NCI-H1092 (cell line): ENCODE measurements at regions not wholly inside any gene's neighbourhood (a gene's known extent, or its start where the extent isn't known, plus 50 kb on each side); places are given as distances from the start of the nearest gene placed in this dataset.

Experiments used
- DNase-seq: peaks from one replicate; lab custom pipeline; 2025; lab: John Stamatoyannopoulos, UW

GRCh38 chr3:79542-79941 lies 117.0 kb upstream of the CHL1 start:
- no peak for DNase-seq

DNA sequence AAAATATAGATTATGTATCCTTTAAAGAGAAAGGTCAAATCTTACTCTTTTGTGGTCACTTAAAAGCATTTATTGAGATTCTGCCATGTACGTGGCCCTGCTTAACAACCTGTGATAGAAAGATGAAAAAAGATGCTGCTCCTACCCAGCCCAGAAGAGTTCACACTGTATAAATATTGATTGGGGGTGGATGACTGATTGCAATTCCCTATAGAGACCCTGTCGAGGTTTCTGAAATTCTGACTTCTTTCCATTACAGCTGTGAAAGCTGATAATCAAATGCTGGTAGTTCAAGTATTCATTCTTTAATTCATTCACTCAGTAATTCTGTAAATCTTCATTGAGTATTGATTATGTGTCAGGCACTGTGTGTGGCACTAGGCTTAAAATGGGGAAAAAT lies 114.1 kb upstream of the CHL1 start:
- DNase-seq: no peak

GRCh38 chr3:83096-83495 lies 113.5 kb upstream of the CHL1 start:
- DNase-seq: no peak

- no peak for DNase-seq
Observed at GRCh38 chr3:85180-85579, 111.4 kb upstream of the CHL1 start.

GRCh38 chr3:88267-88666 lies 108.3 kb upstream of the CHL1 start:
- DNase-seq: no peak

DNA sequence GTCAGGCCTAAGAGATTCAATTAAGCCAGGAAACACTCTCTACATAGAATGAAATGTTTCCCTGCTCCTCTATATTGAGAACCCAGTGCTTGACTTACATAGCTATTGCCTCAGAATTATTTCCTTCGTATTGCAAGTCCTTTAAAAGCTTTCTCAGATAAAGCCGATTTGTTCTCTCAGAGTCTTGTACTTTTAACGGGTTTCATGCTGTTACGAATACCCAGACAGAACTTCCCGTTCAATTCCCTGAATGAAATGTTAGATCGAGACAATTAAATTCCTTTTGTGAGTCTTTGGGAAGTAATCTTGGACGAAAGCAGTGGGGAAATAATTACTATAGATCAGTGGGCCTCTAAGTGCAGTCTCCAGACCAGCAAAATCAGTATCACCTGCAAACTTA lies 102.8 kb upstream of the CHL1 start:
- no peak for DNase-seq

DNA sequence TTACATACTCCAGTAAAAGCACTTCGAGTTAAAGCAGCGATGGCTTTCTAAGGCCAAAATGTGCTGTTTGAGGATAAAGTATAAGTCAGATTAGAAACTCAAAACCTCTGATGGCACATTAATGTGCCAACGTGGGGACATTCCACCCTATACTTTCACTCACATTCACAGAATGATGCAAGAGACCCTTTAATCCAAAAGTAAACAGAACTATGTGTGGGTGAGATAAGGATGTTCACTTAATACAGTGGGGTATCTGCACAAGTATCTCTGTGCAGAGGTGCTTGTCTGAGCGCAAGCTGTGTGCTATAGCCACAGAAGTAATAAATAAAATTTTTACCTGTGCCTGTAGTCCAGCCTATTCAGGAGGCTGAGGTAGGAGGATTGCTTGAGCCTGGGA lies 100.3 kb upstream of the CHL1 start:
- DNase-seq: no peak

DNA sequence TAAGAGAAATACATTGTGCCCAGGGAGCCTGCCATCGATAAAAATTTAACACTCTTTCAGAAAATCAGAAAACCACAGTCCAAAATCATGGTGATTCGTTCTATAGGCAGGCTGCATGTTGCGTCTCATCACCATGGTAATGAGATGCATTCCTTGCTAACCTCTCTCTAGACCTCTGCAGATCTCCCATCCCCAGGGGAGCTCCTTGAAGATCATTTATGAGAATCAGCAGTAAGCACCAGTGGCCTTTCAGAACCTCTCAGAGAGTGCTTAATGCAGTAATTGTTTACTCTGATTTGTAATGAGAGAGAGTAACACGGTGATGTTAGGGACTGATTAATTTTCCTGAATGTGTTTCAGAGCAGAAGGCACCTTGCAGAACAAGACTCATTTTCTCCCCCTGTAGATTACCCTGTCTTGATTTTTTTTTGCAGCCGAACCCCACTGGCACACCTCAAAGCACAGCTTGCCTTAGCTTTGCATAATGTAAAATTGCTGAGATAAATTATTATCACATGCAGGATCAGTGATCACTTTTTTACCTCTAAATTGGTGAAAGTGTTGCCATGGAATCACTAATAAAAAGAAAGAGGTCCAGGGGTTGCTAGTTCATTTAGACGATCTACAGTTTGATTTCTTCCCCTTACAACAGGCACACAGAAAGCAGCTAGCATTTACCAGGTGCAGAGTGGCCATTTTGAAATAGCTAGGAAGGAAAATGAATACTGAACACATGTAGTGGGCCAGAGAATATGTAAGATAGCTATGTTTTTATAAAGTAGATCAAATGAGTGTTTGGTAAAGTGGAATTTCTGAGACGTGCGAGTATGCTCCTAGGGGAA lies 98.9 kb upstream of the CHL1 start:
- DNase-seq: peak; percentile 54

GRCh38 chr3:98259-98654 lies 98.3 kb upstream of the CHL1 start:
- DNase-seq: no peak

DNA sequence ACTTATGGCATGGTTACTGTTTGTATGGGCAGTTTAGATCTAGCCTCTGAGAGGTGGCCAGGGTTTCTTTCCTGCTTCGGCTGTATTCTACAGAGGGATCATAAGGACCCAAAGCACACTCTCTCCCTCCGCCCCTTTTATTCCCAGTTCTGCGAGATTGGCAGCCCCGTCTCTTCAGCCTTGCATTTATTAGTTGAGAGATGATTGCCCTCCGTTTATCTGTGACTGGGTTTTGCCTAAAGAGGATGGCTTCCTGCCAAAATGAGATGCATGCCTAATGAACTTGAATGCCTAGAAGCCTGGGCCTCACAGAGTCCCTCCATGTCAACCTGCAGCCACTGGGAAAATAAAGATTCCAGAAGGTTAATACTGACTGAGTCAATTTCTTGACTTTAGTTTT lies 97.1 kb upstream of the CHL1 start:
- peak; percentile 32 for DNase-seq

GRCh38 chr3:102484-102883 lies 94.1 kb upstream of the CHL1 start:
- no peak for DNase-seq

- no peak for DNase-seq
Observed at GRCh38 chr3:103991-104390, 92.6 kb upstream of the CHL1 start.

- DNase-seq: no peak
Observed at GRCh38 chr3:105585-105984, 91.0 kb upstream of the CHL1 start.

GRCh38 chr3:106619-107018 lies 89.9 kb upstream of the CHL1 start:
- DNase-seq: no peak

DNA sequence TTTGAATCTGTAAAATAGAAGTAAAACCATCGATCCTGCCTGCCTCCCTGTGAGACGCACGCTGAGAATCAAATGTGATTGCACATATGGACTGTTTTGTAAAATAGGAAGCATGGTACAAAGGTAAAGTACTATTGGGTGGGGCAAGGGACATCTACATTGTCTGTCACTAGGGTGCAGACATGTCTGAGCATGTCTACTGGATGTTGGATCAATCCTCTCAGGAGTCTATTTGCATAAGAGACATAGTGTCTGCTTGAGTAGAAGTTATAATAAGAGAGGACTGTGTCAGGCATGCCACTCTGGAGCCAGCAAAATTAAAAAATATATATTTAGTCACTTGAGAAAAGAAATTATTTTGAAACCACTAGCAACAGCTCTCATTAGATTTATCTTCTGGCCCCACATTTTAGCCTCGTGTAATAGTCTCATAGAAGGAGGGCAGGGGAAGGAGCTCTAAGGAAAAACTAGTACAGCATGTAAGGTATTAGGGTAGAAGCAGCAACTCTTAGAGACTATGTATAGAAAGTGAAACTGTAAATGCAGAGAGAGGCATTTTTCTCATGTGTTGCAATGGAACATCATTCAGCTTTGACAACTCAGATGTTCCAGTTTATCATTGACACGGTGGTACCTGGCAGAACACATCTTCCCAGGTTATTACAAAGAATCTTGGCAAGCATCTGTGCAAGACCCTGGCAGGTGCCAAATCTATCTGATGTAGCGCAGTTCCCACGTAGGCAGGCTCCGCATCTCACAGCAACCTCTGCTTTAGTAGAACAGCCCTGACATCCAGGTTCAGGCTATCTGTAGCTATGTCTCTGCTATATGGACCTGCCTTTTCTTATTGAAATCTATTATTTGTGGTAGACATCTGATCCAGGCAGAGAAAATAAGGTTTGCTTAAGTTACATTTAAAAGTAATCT lies 85.2 kb upstream of the CHL1 start:
- no peak for DNase-seq

DNA sequence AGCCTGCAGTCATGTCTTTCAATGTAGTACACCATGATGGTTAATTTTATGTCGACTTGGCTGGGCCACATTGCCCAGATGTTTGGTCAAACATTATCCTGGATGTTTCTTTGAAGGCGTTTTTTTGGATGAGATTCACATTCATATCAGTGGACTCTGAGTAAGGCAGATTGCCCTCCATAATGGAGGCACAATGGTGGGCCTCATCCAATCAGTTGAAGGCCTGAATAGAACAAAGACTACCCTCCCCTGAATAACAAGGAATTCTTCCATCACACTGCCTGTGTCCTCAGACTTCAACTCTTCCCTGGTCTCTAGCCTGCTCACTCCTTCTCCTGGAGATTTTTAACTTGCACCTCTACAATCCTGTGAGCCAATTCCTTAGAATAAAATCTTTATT lies 83.8 kb upstream of the CHL1 start:
- DNase-seq: no peak

GRCh38 chr3:118666-119065 lies 77.9 kb upstream of the CHL1 start:
- DNase-seq: no peak

DNA sequence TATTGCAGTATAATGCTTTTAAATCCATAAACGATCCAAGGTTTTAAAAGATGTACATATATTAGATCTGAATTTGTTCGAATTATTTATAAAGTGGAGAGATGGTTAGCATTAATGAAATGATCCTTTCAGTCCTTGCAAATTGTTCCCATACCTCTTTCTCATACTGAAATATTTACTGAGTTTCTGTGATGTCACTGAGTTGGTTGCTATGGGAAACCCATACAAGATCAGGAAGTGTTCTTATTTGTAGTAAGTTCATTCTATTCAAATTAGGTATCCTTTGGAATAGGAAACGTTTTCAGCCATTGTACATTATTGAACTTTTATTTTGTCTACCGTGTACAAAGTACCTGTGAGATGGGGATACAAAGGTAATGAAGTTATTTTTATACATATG lies 73.2 kb upstream of the CHL1 start:
- no peak for DNase-seq

DNA sequence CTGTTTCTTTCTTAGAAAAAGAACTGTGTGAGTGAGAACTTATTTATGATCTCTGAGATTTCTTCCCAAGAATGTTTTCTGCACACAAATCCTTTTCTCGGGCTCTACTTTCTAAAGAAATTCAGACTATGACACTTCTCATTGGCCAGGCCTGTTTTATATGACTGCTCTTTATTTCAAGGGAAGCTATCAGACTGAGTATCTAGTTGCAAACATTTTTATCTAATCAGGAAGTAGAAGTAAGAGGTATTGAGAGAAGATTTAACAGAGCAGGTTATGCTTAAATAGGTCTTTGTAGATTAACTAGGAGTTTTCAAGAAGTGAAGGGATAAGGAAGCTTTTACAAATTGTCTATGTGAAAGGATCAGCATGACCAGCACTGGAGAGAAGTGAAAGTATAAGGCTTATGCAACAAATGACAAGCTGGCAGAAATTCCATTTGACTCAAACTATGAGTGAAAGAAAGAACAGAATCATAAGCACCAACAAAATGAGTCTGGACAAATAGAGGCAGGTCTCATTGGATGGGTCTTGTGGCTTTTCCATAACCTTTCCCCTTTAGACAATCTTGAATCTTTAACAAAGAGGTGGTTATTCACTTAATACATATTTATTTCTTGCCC lies 71.9 kb upstream of the CHL1 start:
- DNase-seq: no peak

GRCh38 chr3:128515-129172 lies 67.9 kb upstream of the CHL1 start:
- no peak for DNase-seq

DNA sequence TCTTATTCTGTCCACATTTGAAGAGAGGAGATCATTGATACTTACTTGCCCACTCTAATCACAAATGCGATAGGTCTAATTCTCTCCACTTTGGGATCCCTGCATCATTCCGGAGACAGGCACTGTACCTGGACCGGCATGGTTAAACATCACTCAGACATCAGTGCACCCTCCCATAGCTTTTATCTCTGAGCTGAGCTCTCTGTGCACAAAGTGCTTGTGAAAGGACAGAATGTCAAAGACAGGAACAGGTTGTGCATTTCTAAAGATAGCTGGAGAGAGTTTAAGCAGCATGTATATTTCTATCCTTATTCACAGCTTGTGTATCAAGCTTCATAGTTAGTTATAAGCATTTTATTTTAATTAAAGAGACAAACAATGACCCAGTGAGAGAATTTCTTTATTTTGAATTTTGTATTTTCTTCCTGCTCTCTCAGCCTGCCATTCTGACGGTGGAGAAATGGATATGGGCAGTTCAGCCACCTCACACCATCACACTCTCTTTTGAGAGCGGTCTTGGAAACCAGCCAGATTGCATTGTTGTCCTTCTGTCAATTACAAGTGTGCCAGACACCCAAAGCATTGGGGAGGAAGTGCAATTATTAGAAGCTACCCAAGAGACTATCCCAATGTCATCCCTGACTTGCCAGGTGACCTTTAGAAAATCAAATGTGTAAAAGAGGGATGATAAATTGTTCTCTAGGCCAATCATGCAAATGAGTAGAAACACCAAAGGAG lies 65.2 kb upstream of the CHL1 start:
- DNase-seq: peak; percentile 9

DNA sequence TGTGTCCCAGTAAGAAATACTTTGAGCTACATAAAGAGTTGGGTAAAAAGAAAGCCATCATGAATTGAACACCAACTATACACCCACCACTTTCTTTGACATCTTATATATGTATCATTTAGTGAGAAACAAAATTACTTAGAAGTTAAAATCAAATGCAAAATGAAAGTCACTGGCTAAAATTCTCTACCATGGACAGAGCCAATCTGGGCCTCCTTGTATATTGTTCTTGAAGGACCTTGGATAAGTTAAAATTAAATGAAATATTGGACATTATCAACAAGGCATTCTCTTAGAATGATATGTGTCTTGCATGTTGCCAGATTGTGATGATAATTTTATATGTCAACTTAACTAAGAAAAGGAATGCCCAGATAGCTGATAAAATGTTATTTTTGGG lies 64.2 kb upstream of the CHL1 start:
- DNase-seq: no peak
